ENCODE measurements at regions not wholly inside any gene's neighbourhood (a gene's known extent, or its start where the extent isn't known, plus 50 kb on each side); places are given as distances from the start of the nearest gene placed in this dataset.
"Not testable (repeated sequence)": the region's sequence is repeated elsewhere in the genome, so short reads cannot be mapped to it uniquely, and the experiment has no call there.

DNA sequence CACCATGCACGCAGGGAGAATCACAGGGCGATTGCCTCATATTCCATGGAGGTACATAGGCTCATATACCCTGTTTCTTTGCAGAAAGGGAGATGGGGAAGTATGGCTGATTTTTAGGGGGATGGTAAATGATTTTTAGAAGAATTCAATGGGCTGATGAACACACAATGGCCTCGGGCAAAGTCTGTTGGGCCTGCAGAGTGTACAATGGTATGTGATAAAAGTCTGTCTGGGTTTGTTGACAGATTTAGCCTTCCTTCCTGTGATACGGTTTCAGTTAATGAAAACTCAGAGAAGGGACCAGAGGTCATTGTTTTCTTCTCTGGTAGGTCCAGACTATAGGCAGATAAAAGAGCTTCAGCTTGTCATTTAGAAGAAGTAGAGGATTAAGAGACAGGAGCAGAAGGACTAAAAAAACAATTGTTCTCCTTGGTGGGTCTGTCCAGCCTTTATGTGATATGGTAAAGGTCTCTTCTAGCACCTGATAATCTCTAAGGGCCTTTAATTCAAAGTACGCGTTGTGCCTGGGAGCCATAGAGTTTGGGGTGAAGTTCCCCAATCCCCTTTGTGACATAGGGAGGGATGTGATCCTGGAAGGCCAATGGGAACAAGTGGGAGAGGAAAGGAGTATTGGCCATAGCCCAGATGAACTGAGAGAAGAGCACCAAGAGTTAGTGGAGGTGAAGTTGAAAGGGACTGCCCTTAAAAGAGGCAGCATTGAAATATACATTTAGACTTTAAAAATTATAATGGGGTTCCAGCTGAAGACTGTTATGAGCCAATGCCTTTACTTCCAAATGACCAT, 107.5 kb upstream of the SERPINE2 start:
- no peak for DNase-seq (ENCODE audit: low read depth)

DNA sequence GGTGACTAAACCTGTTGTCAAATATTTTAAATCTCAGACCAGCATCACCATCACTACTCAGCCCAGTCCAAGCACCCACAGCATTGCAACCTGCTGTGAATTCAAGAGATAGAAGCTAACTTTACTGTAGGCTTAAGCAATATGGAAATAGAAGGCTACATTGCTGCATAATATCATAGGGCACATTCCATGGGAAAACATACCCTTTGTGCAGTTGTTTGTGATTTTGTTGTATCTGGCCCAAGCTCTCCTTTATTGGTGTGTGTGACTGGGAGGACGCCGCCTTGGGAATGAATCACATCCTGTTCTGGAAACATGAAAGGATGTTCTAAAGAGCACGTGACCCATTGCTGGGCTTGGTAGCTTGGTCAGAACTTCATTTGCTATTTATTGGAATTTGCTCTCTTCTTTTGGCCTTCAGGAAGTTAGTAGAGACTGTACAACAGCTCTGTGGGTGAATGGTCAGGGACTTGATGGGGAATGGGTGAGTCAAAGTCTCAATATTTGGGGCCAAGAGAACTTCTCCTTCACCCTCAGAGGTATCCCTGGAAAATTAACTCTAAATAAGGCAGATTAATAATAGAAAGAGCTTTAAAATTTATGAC, 106.8 kb upstream of the SERPINE2 start:
- DNase-seq (ENCODE audit: low read depth), result no peak

DNA sequence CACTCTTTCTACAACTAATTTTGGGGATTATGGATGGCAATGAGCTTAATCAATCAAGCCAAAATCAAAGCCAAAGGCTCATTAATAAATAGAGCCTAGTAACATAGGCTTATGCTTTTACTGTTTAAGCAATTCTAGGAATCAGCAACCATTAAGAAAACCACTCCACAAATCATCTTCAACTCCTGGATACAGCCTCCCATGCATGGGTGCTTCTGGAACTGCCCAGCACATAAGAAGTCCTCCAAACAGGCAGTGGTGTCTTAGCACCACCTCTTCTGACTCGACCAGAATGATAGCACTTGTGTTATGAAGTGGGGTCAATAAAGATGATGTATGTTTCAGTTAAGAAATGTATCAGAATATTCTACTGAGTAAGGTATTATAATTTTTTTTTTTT, 104.4 kb upstream of the SERPINE2 start:
- no peak for DNase-seq (ENCODE audit: low read depth)

DNA sequence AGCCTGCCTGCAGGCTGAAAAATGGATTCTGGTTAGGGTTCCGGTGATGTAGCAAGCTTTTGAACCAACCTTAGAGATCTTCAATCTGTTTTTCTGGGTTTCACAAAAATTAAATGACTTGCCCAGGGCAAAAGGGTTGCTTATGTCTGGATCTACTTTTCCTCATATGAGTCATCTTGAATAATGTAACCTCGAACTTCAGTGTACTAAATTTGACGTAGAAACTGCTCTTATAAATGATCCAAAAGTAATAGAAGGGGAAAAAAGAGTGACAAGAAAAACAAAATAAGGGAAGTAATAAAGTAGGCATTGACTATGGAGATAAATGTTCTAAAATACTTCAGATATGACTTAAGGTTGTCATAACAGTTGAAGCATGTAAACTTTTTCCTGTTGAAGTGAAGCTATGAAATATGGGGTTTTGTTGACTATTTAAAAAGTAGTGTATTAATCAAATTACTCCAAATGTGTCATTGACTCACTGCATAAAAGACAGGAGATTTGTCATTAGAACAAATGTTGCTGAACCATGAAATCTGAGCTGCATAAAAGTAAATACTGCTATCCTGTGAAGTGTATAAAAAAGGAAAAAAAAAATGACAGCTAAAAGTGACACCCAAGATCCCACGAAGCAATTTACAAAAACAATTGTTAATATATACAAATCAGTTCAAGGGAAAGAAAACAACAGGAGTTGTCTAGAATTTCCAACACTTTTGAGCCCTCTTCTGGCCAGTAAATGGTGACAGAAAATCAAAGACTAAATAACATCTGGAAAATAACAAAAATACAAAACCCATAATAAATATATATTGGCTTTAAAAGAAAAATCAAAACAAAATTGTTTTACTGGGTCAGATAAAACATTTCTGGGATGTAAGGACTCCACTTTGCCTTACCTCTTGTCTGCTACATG, 103.6 kb upstream of the SERPINE2 start:
- no peak for DNase-seq (ENCODE audit: low read depth)

DNA sequence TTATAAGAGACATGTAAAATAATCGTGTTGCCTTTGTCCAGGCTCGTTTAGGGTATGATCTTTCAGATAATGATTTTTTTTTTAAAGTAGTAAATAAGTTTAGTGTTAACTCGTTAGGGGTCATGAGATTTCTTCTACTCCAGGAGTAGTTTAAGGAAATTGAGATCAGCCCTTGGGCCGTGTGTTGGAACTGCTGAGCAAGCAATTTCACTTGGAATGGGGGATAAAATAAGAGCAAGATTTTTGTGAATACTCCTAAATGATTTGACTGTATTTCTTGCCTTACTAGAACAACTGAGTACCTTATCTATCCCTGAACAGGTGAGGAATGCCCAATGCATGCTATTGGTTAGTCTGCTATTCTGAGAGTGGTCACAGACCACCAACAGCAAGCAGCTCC, 102.2 kb upstream of the SERPINE2 start:
- DNase-seq (ENCODE audit: low read depth), result no peak

DNA sequence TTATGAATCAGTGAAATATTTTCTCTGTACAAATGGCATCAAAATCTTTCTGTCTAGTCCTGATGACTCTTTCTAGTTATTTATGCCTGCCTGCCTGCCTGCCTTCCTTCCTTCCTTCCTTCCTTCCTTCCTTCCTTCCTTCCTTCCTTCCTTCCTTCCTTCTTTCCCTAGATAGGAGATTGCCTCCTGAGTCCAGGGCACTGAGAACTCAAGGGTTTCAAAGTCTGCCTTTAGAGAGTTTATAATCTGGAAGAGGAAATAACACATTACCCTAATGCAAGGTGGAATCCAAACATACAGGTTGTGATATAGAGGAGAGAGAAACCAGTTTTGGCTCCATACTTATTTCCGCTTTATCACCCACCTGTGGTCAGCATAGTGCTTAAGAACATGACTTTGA, 98.1 kb upstream of the SERPINE2 start:
- DNase-seq (ENCODE audit: low read depth), result no peak

DNA sequence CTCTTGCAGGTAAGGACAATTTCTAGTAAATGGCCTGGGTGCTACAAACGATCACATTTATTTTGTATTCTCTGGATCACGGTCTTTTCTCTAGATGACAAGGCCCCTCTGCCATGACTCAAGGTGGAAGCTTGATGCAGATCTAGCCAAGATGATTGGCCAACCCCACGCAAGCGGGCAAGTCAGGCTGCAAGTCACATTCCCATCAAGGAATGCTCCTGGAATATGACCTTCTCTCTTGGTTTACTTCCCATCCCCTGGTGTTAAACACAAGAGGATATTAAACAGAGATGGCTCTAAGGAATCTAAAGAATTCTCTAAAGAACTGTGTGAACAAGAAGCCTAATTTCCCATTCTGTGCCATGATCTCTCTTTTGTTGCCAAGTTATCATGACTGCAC, 97.3 kb upstream of the SERPINE2 start:
- no peak for DNase-seq (ENCODE audit: low read depth)

DNA sequence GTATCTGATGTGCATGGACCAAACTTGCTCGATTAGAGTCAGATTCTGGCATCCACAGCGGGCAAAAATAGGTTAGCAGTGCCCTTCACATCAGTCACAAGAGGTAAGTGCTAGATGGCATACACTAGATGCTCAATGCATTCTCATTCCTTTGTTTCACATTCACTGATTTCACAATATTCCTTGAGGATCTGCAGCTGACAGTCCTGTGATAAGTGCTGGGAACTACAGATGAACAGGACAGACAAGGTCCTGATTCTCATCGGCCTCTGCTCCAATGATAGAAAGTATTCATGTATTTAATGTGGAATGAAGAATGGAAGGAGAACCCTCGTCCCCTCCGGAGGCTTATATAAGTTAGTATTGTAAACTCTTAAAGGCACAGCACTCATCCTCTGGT, 96.8 kb upstream of the SERPINE2 start:
- no peak for DNase-seq (ENCODE audit: low read depth)

DNA sequence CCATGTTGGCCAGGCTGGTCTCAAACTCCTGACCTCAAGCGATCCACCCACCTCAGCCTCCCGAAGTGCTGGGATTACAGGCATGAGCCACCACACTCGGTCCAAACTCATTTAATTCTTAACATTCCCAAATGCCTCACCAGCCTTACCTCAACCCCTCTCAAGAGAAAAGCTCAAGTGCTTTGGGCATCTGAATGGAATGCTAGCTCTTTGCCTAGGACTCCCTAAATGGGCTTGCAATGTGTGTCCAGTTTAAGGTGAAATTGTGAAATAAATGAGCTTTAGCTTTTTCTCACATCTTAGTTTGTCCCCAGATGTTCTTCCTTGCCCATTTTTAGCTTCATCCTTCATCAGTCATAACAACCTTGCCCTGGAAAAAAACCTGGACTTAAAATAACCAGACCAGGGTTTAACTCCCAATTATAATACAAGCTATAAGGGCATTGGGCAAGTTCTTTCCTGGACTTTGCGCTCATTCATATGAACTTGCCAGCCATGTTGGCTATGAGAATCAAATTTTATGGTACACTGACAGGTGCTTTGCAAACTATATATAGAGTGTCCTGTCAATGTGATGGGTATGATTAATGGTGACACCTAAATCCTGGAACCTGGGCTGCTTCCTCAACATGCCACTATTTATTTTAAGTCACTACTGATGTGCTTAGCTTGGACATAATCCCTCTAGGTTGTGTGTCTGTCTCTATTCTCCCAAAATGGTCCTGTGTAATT, 95.1 kb upstream of the SERPINE2 start:
- DNase-seq (ENCODE audit: low read depth), result no peak

DNA sequence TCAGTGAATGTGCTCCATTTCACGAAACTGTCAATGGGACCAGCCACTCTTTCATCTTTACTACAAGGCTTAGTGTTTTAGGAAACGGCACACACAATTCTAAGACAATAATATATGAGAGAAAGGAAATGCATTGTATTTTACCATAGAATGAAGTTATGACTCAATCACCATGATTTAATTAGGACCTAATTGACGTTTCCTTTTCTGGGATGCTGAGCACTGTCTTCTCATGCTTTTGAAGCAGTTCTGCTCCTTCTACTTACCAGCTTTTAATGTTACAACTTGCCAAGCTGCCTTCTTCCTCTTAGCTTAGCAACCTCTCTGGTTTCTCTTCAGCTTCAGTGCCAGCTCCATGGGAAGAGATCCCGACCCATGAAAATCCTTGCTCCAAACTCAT, 94.3 kb upstream of the SERPINE2 start:
- DNase-seq (ENCODE audit: low read depth), result no peak

DNA sequence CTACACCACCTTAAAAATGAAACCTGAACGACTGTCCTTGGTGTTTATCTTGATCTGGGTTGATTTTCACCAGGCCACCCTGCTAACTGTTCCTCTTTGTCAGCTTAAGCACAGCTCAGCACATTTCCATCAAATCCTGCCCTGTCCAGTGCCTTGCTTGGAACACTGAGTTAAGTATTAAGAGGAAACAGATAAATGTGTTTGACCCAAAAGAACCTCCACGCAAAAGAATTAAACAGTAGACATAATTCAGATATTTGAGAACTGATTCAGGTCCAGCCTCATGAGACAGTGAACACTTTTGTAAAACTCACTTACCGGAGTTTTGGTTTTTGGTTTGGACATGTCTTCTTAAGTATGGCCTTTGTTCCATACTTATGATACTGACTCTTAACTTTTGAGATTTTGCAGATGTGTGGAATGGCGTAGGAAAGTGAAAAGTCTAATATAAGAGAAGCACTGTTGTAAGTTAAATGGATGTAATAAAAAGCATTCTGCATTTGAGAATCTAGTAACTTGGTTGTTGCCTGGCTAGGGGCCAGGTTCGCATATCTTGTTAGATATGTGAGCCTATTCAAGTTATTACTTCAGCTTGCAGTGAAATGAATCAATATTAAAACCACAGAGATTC, 88.9 kb upstream of the SERPINE2 start:
- DNase-seq (ENCODE audit: low read depth), result no peak

DNA sequence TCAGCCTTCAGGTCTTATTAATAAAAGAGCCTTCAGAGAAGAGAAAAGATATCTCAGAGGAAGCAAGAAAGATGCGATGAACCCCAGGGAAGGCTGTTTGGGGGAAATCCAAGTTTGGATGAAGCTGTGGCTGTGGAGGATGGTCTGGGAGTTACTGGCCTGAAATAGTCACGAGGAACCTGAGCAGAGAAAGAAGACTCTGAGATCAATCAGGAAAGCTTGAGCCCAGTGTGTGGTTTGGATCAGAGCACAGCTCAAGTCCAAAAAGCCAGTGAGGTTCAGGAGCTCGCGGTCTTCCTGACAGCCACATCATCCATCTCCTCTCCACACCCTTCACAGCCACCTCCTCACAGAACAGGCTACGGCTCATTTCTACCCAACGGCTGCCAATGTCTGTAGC, 87.4 kb upstream of the SERPINE2 start:
- DNase-seq (ENCODE audit: low read depth), result no peak

DNA sequence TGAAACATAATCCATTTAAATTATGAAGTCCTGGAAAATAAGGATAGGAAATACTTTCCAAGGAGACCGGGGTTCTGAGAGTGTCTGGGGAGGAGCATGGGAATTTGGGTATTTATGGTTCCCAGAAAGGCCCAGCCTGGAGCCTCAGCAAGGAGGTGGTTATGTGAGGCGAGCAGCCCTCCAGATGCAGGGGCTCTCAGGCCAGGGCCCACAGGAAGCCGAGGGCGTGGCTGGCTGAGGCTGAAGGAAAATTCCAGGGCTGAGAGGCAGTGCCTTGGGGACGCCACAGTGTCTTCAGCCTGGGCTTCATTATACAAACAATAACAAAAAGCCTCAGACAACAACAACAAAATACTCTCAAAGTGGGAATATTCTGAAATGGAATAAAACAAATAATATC, 86.9 kb upstream of the SERPINE2 start:
- DNase-seq (ENCODE audit: low read depth), result no peak

DNA sequence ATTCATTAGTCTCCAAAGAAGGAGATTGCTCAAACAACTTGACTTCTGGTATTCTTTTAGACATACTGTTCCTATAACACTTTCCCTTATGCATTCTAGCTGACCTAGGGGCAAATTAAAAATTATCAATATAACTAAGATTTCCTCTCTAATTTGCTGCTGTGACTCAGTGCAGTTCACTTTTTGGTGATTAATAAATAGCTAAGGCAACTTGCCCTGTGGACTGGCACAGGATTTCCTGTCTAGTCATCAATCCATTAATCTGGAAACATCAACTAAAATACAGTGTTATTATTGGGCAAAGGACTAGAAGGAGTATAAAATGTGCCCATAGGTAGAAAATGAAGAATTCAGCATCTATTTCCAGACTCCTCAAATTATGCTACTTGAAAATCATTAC, 83.5 kb upstream of the SERPINE2 start:
- no peak for DNase-seq (ENCODE audit: low read depth)

DNA sequence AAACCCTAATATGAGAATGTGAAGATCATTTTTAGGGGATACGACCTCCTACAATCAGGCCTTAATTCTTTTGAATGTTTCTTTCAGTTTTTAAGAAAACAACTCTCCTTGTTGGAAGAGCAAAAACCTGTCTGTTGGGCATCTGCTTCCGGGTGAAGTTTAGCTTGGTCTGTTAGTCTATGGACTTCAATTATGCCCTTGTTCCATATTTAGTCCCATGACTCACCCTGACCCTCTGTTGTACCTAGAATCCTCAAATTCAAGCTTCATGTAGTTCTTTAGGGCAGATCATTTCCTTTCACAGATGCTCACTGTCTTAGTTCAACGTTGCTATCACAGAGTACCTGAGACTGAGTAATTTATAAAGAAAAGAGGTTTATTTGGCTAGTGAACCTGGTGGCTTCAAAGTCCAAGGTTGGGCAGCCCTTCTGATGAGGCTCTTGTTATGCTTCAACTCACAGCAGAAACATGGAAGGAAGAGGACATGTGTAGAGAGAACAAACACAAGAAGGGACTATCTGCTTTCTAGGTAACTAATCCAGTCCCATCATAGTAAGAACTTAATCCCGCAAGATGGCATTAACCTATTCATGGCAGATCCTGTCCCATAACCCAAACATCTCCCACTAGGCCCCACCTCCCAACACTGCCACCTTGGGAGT, 82.5 kb upstream of the SERPINE2 start:
- DNase-seq (ENCODE audit: low read depth), result no peak

DNA sequence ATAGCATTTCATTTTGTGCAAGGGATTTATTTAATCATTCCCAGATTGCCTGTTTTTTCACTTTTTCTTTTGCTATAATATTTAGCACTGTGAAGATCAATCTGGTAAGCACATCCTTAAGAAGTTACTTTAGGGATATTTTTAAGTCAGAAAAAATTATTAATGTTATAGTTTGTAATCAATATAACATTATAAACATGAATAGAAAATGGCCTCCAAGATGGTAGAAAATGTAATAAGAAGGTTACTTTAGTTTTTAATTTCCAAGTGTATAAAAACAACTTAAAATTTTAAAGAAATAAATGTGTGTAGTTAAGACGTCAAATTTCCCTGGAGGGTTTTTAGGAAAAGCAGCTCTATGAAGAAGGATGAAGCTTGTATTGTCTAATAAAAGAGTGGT, 81.9 kb upstream of the SERPINE2 start:
- DNase-seq (ENCODE audit: low read depth), result no peak

DNA sequence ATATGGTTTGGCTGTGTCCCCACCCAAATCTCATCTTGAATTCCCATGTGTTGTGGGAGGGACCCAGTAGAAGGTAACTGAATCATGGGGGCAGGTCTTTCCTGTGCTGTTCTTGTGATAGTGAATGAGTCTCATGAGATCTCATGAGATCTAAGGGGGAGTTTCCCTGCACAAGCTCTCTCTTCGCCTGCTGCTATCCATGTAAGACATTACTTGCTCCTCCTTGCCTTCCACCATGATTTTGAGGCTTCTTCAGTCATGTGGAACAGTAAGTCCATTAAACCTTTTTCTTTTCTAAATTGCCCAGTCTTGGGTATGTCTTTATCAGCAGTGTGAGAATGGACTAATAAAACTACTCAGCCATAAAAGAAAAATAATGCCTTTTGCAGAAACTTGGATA, 80.8 kb upstream of the SERPINE2 start:
- DNase-seq (ENCODE audit: low read depth), result not testable (repeated sequence)

DNA sequence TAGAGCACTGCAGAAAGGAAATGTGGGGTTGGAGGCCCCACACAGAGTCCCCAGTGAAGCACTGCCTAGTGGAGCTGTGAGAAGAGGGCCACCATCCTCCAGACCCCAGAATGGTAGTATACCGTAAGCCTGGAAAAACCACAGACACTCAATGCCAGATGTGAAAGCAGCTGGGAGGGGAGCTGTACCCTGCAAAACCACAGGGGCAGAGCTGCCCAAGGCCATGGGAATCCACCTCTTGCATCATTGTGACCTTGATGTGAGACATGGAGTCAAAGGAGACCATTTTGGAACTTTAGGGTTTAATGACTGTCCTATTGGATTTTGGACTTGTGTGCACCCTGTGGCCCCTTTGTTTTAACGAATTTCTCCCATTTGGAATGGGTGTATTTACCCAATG, 75.3 kb upstream of the SERPINE2 start:
- no peak for DNase-seq (ENCODE audit: low read depth)

DNA sequence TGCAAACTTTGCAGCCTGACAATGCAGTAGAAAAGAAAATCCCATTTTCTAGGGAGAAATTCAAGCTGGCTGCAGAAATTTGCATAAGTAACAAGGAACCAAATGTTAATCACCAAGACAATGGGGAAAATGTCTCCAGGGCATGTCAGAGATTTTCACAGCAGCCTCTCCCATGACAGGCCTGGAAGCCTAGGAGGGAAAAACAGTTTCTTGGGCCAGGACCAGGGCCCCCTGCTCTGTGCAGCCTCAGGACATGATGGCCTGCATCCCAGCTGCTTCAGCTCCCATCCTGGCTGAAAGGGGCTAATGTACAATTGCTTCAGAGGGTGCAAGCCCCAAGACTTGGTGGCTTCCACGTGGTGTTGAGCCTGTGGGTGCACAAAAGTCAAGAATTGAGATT, 74.8 kb upstream of the SERPINE2 start:
- not testable (repeated sequence) for DNase-seq (ENCODE audit: low read depth)

DNA sequence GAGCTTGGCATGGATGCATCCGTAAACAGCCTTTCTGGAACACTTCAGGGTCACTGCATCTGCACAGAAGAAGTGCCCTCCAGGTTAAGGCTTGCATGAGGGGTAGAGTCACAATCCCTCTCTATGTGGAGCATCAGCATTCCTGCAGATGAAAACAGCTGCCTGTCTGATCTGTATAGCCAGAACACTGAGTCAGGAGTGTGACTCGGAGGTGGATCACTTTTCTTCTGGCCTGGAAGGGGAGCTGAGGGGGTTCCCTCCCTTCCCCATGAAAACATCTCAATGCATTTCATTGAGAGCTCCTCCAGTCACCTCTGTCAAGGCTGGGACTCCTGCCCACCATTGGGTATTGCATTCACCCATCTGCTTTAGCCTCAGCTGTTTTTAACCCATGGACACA, 72.5 kb upstream of the SERPINE2 start:
- DNase-seq (ENCODE audit: low read depth), result no peak

DNA sequence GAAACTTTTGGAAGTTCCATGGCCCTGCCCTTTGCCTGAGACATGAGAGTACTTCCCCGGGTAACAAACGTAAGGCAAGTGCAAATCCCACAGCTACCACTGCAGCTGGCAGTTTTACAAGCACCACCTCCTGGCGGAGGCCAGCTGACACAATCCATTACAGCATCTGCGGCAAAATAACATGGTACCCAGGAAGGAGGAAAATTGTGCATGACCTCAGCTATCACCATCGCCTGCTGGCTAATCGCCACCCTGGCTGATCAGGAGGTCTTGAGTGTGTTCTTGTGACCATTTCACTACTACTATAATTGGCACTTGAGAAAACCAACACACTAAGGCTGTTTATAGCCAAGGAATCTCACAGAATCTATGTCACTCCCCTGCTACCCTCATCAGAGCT, 71.7 kb upstream of the SERPINE2 start:
- no peak for DNase-seq (ENCODE audit: low read depth)
